ENCODE measurements at regions not wholly inside any gene's neighbourhood (a gene's known extent, or its start where the extent isn't known, plus 50 kb on each side); places are given as distances from the start of the nearest gene placed in this dataset.
A peak's percentile ranks its signal among the peaks of the same experiment; 100 is the strongest.

DNA sequence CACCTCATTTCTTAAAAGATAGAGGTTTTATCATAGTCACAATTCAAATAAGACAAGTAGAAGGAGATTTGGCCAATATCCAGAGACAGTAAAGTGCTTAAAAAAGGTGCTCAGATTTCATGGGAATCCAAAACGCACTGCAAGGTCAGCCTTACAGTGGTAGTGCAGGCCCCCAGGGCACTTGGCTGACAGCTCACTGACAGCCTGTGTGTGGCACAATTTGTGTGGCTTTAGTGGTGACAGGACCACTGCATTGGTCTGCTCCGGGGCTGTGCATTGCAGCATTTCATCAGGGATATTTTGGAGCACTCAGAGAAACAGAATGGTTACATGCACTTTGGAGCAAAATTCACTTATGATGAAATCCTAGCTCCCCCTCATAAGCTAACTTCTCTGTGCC lies 544.3 kb downstream of the NTRK3 start:
- H3K27ac ChIP-seq = no peak overlapping the region
- H3K27me3 ChIP-seq = no peaks in the 10 kb centered on the region
- no peak for TF ChIP-seq POLR2A (IDR thresholded peaks at IDR 0.05)
- TF ChIP-seq, protein P1, sequence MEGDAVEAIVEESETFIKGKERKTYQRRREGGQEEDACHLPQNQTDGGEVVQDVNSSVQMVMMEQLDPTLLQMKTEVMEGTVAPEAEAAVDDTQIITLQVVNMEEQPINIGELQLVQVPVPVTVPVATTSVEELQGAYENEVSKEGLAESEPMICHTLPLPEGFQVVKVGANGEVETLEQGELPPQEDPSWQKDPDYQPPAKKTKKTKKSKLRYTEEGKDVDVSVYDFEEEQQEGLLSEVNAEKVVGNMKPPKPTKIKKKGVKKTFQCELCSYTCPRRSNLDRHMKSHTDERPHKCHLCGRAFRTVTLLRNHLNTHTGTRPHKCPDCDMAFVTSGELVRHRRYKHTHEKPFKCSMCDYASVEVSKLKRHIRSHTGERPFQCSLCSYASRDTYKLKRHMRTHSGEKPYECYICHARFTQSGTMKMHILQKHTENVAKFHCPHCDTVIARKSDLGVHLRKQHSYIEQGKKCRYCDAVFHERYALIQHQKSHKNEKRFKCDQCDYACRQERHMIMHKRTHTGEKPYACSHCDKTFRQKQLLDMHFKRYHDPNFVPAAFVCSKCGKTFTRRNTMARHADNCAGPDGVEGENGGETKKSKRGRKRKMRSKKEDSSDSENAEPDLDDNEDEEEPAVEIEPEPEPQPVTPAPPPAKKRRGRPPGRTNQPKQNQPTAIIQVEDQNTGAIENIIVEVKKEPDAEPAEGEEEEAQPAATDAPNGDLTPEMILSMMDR (IDR thresholded peaks at IDR 0.05) = no peak
- H3K4me1 ChIP-seq (replicated peaks in 1 of 2) = no peaks in the 10 kb centered on the region
- intact Hi-C loops (cut with DNase I) = no loop called here
- no peak for DNase-seq
- no peaks in the 10 kb centered on the region for H3K36me3 ChIP-seq (replicated peaks in 1 of 2)
- H3K4me3 ChIP-seq = no peak overlapping the region
- WGBS, 4 donors = 43 to 55% (median 46%) methylated on average over 1 to 2 of the region's 2 CpGs
- H3K9me3 ChIP-seq (replicated peaks in 1 of 3) = no peaks in the 10 kb centered on the region

DNA sequence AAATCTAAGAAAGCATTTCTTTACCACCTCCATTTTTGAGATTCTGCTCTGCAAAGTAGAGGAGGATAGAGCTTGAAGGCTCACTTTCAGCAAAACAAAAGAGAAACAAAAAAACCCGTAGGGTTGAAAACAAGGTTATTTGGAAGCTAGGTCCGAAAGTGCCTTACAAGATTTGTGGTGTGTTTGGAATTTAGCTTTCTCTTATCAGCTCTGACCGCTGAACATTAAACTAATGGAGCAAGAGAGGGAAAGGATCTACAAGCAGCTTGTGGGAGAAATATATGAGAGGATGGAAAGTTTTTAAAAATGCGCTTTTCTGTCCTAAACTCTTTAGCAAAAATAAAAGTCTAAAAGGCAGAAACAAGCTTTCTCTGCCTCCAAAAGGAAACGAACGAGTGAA lies 545.5 kb downstream of the NTRK3 start:
- H3K9me3 ChIP-seq (replicated peaks in 1 of 3) = no peaks in the 10 kb centered on the region
- 37 to 45% (median 43%) methylated on average over 6 of the region's 6 CpGs for whole genome bisulfite sequencing, 4 donors
- no peak overlapping the region for H3K4me3 ChIP-seq
- no peaks in the 10 kb centered on the region for H3K4me1 ChIP-seq (replicated peaks in 1 of 2)
- H3K36me3 ChIP-seq (replicated peaks in 1 of 2) = no peaks in the 10 kb centered on the region
- peak overlapping the region in 2 of 5 donors; percentile 4 to 65 for H3K27ac ChIP-seq
- TF ChIP-seq, protein P1 (IDR thresholded peaks at IDR 0.05) = no peak
- TF ChIP-seq POLR2A (IDR thresholded peaks at IDR 0.05) = no peak
- H3K27me3 ChIP-seq = no peaks in the 10 kb centered on the region
- intact Hi-C loops (cut with DNase I) = no loop called here
- no peak for DNase-seq

DNA sequence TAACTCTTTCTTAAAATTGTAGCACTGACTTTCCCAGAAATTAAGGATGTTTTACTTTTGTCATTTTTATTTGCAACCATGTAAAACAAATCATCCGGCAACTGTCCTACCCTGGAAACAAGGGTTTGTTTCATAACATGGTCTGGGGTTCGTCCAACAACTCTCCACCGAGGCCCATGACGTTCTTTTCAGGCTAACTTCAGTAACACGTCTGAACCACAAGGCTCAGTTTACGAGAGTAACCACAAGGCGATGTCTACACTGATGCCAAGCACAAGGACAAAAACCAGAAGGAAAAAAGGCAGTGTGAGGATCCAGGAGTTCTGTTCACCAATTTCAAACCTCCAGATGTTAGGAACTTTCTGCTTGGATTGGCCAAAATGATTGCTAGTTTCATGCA lies 546.1 kb downstream of the NTRK3 start:
- peak in 3 of 7 donors; percentile 5 to 28 (median 24) for DNase-seq
- intact Hi-C loops (cut with DNase I) = no loop called here
- no peaks in the 10 kb centered on the region for H3K4me1 ChIP-seq (replicated peaks in 1 of 2)
- 69 to 79% (median 71%) methylated on average over 6 to 7 of the region's 7 CpGs for WGBS, 4 donors
- no peak for TF ChIP-seq POLR2A (IDR thresholded peaks at IDR 0.05)
- TF ChIP-seq, protein P1 (IDR thresholded peaks at IDR 0.05) = peak in 1 of 6 experiments; percentile 22
- no peaks in the 10 kb centered on the region for H3K9me3 ChIP-seq (replicated peaks in 1 of 3)
- no peaks in the 10 kb centered on the region for H3K27me3 ChIP-seq
- H3K27ac ChIP-seq = peak overlapping the region in 1 of 5 donors; percentile 65
- H3K4me3 ChIP-seq = no peak overlapping the region
- H3K36me3 ChIP-seq (replicated peaks in 1 of 2) = no peaks in the 10 kb centered on the region

DNA sequence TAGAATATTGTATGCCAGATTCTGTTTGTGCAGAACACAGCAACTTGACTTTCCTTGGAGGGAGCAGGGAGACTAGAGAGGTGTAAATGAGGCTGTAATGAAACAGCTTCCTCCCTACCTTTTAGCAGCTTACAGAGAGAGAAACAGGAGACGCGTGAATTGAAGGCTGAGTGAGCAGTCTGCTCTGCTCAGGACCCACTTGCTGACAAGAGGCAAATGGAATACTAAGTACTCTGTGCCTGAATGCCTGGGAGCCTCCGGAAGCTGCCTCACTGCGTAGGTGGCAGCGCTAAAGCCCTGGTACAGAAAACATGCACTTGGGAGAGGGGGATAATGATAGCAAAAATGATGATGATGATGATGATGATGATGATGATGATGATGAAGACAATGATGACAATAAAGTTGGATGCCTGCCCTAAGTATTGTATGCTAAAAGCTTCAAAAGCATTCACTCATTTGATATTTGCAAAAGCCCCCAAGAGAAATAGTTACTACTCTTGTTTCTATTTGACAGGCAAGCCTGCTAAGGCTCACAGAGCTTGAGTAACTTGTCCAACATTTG lies 548.9 kb downstream of the NTRK3 start:
- Histone ChIP-seq H3K27me3 (no peaks in the 10 kb centered on the region), H3K27ac (no peak overlapping the region), H3K4me3 (no peak overlapping the region), H3K9me3 (replicated peaks in 1 of 3) (no peaks in the 10 kb centered on the region), H3K4me1 (replicated peaks in 1 of 2) (no peaks in the 10 kb centered on the region), H3K36me3 (replicated peaks in 1 of 2) (no peaks in the 10 kb centered on the region)
- WGBS, 4 donors = 69 to 76% (median 71%) methylated on average over 5 of the region's 5 CpGs
- TF ChIP-seq, protein P1 (IDR thresholded peaks at IDR 0.05) = no peak
- TF ChIP-seq POLR2A (IDR thresholded peaks at IDR 0.05) = no peak
- intact Hi-C loops (cut with DNase I) = no loop called here
- DNase-seq = no peak
